ENCODE measurements at regions not wholly inside any gene's neighbourhood (a gene's known extent, or its start where the extent isn't known, plus 50 kb on each side); places are given as distances from the start of the nearest gene placed in this dataset.

DNA sequence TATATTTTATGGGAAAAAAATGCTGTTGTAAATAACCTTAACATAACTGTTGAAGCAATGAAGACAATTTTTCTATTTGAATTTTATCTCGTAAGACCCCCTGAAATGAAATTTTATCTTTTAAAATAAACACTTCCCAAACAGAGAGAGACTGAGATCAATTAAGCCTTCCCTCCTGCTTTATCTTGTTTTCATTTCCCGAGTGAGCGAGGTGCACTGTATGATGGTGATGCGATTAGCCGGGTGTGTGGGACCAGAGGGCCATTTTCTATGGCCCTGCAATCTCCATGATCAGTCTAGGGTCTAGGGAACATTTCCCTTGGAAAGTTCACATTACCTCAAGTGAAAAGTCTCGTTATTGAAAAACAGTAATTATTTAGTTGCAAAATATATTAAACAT is 134.1 kb upstream of the MID1 start:
- DNase-seq (ENCODE audit: low read depth), result no peak
- H3K4me3 ChIP-seq (ENCODE audit: low read depth, low read length), result no peak overlapping the region
- TF ChIP-seq CTCF (IDR thresholded peaks at IDR 0.05; ENCODE audit: insufficient read depth, low read depth, low read length), result no peak

DNA sequence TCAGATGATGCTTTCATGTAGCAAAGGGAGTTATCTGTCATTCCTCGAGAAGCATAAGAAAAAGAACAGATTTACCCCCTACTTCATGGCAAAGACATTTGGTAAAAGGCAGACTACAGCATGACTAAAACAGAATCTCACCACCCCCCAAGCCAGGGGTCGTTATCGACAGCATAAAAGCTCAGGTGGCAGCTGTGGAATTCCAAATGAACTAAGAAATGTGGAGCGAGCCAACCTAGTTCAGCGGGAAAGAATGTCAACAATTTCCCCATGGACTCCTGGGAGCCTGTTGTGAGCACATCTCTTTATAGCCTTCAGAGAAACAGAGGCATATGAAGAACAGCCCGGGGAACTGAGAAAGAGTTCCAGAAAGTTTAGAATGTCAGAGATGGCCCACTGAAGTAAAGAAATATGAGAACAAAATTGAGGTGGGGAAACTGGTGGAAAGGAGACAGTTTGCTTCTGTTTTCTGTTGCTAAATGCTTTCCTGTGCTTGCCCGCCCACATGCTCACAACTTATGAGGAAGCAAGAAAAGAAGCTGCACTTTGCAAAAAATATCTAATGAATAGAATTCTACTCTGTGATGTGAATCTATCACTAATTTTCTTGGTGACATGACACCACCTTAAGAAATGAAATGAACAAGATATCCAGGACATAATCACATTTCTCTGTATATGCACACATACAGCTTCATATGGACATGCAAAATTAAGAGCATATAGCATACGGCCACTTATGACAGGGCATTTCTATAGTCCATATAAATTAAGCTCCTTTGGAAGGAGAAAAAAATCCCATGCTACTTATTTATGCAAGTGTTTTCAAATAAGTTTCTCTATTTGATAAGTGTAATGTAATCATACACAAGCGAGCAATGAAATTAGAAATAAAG is 135.3 kb upstream of the MID1 start:
- no peak overlapping the region for H3K4me3 ChIP-seq (ENCODE audit: low read depth, low read length)
- DNase-seq (ENCODE audit: low read depth), result peak; percentile 43
- TF ChIP-seq CTCF (IDR thresholded peaks at IDR 0.05; ENCODE audit: insufficient read depth, low read depth, low read length), result no peak

GRCh38 chrX:10756441-10756840 is 136.1 kb upstream of the MID1 start:
- DNase-seq (ENCODE audit: low read depth), result peak; percentile 63
- TF ChIP-seq CTCF (IDR thresholded peaks at IDR 0.05; ENCODE audit: insufficient read depth, low read depth, low read length), result no peak
- no peak overlapping the region for H3K4me3 ChIP-seq (ENCODE audit: low read depth, low read length)

- no peak for TF ChIP-seq CTCF (IDR thresholded peaks at IDR 0.05; ENCODE audit: insufficient read depth, low read depth, low read length)
- H3K4me3 ChIP-seq (ENCODE audit: low read depth, low read length), result no peak overlapping the region
- peak; percentile 5 for DNase-seq (ENCODE audit: low read depth)
Observed at GRCh38 chrX:10759141-10759799, 138.9 kb upstream of the MID1 start.

DNA sequence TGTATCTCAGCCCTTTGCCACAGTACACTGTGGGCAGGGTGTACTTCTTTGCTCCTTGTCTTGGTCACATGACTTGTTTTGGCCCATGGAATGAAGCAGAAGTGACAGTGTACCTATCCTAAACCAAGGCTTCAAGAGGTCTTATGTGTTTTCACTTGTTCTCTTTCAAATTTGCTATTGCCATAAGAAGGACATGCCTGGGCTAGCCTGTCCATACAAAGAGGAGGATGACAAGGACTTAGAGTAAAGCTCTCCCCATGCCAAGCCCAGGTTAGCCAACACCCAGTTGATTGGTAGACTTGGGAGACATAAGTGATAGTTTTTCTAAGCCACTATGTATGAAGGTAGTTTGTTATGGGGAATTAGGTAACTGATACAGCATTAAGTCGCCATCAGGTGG is 141.1 kb upstream of the MID1 start:
- no peak overlapping the region for H3K4me3 ChIP-seq (ENCODE audit: low read depth, low read length)
- no peak for DNase-seq (ENCODE audit: low read depth)
- no peak for TF ChIP-seq CTCF (IDR thresholded peaks at IDR 0.05; ENCODE audit: insufficient read depth, low read depth, low read length)

DNA sequence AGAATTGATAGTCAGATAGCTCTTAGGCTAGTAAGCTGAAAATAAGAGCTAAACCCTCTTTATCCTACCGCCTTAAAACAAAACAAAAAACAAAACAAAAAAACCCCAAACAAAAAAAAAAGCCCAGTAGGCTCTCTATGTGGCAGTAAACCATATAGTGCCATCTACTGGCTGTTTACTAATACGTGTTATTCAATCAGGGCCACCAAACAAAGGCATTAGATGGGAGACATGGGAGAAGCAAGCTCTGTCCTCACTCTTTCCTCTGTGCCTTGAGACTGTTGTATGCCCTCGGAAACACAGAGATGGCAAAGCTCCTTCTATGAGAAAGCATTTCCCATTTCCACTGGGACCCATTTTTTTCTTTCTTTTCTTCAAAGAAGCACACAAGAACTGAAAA is 148.8 kb upstream of the MID1 start:
- TF ChIP-seq CTCF (IDR thresholded peaks at IDR 0.05; ENCODE audit: insufficient read depth, low read depth, low read length), result peak; percentile 46
- H3K4me3 ChIP-seq (ENCODE audit: low read depth, low read length), result no peak overlapping the region
- DNase-seq (ENCODE audit: low read depth), result peak; percentile 22
